ENCODE measurements at regions not wholly inside any gene's neighbourhood (a gene's known extent, or its start where the extent isn't known, plus 50 kb on each side); places are given as distances from the start of the nearest gene placed in this dataset.
"Not testable (repeated sequence)": the region's sequence is repeated elsewhere in the genome, so short reads cannot be mapped to it uniquely, and the experiment has no call there.

DNA sequence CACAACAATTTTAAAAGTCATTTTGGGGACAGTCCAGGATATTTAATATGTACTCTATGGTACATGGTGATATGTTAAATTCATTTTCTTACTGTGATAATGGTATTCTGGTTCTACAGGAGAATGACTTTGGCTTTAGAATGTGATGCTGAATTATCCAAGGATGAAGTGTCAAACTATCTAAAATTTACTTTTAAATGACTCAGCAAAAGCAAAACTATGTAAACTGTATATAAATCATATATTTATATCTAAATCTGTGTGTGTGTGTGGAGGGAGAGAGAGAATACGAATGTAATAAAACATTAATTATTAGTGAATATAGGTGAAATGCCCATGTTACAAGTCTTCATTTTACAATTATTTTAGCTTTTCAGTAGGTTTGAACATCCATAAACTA is 733.8 kb upstream of the CA10 start:
- H3K36me3 ChIP-seq, result no peaks in the 10 kb centered on the region
- H3K27me3 ChIP-seq, result no peaks in the 10 kb centered on the region
- no peak overlapping the region for H3K4me3 ChIP-seq
- intact Hi-C loops (cut with DNase I; ENCODE audit: low total_unique reads), result no loop called here
- TF ChIP-seq POLR2A (IDR thresholded peaks at IDR 0.05) (no peak), EP300 (IDR thresholded peaks at IDR 0.05) (no peak), POLR2AphosphoS5 (IDR thresholded peaks at IDR 0.05) (no peak)
- TF ChIP-seq, protein P1, sequence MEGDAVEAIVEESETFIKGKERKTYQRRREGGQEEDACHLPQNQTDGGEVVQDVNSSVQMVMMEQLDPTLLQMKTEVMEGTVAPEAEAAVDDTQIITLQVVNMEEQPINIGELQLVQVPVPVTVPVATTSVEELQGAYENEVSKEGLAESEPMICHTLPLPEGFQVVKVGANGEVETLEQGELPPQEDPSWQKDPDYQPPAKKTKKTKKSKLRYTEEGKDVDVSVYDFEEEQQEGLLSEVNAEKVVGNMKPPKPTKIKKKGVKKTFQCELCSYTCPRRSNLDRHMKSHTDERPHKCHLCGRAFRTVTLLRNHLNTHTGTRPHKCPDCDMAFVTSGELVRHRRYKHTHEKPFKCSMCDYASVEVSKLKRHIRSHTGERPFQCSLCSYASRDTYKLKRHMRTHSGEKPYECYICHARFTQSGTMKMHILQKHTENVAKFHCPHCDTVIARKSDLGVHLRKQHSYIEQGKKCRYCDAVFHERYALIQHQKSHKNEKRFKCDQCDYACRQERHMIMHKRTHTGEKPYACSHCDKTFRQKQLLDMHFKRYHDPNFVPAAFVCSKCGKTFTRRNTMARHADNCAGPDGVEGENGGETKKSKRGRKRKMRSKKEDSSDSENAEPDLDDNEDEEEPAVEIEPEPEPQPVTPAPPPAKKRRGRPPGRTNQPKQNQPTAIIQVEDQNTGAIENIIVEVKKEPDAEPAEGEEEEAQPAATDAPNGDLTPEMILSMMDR (IDR thresholded peaks at IDR 0.05), result no peak
- H3K4me1 ChIP-seq, result no peaks in the 10 kb centered on the region
- DNase-seq, result no peak
- 61 to 82% (median 75%) methylated on average over 1 of the region's 1 CpG for WGBS, 5 donors
- H3K27ac ChIP-seq, result no peak overlapping the region
- no peaks in the 10 kb centered on the region for H3K9me3 ChIP-seq

DNA sequence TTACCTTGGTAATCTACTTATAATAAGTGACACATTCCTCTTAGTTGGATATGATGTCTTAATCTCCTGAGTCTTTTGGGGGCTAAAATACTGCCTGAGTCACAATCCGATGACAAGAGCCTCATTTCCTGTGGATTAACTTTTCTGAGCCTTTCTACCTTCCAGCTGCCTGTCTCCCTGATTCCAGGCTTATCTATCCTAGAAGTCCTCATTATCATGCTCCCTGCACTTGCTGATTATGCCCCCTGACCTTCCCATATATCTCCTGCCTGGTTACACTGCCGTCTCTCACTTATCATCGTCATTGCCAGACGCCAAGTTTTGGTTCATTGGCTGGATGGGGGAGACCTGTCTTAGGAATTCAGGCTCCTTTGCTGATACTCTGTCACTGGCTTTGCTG is 727.4 kb upstream of the CA10 start:
- no peak for DNase-seq
- H3K4me1 ChIP-seq, result no peaks in the 10 kb centered on the region
- intact Hi-C loops (cut with DNase I; ENCODE audit: low total_unique reads), result no loop called here
- peaks cover 0 to 15% (median 5%) of the 10 kb centered on the region in 3 donors for H3K27me3 ChIP-seq
- TF ChIP-seq POLR2AphosphoS5 (IDR thresholded peaks at IDR 0.05) (no peak), POLR2A (IDR thresholded peaks at IDR 0.05) (no peak)
- TF ChIP-seq, protein P1 (IDR thresholded peaks at IDR 0.05), result no peak
- peaks cover 0 to 8% (median 6%) of the 10 kb centered on the region in 4 donors for H3K9me3 ChIP-seq
- WGBS, 5 donors, result 32 to 48% (median 44%) methylated on average over 4 of the region's 4 CpGs
- H3K27ac ChIP-seq, result no peak overlapping the region
- H3K36me3 ChIP-seq, result no peaks in the 10 kb centered on the region
- H3K4me3 ChIP-seq, result no peak overlapping the region

DNA sequence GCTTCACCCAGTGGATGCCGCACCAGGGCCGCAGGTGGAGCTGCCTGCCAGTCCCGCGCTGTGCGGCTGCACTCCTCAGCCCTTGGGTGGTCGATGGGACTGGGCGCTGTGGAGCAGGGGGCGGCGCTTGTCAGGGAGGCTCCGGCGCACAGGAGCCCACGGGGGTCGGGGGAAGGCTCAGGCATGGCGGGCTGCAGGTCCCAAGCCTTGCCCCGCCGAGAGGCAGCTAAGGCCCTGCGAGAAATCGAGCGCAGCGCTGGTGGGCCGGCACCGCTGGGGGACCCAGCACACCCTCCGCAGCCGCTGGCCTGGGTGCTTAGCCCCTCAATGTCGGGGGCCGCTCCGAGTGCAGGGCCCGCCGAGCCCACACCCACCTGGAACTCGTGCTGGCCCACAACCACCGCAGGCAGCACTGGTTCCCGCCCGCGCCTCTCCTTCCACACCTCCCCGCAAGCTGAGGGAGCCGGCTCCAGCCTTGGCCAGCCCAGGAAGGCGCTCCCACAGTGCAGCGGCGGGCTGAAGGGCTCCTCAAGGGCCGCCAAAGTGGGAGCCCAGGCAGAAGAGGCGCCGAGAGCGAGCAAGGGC is 725.5 kb upstream of the CA10 start:
- H3K4me3 ChIP-seq; H3K27ac ChIP-seq; intact Hi-C loops (cut with DNase I; ENCODE audit: low total_unique reads); DNase-seq; H3K36me3 ChIP-seq; H3K4me1 ChIP-seq; H3K9me3 ChIP-seq: not testable (repeated sequence)
- peaks cover 0 to 15% (median 5%) of the 10 kb centered on the region in 3 donors for H3K27me3 ChIP-seq
- WGBS, 5 donors, result 23 to 51% (median 37%) methylated on average over 12 to 43 of the region's 43 CpGs

DNA sequence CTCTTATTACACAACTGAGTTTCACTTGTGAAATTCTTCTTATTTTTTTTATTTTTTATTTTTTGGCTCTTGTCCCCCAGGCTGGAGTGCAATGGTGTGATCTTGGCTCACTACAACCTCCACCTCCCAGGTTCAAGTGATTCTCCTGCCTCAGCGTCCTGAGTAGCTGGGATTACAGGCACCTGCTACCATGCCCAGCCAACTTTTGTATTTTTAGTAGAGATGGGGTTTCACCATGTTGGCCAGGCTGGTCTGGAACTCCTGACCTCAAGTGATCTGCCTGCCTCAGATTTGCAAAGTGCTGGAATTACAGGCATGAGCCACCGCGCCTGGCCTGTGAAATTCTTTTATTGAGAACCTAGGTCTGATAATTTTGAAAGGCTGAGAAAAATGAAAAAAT is 688.3 kb upstream of the CA10 start:
- H3K36me3 ChIP-seq; H3K27me3 ChIP-seq; DNase-seq; H3K9me3 ChIP-seq; H3K27ac ChIP-seq; H3K4me1 ChIP-seq; intact Hi-C loops (cut with DNase I; ENCODE audit: low total_unique reads); H3K4me3 ChIP-seq: not testable (repeated sequence)
- WGBS, 5 donors, result 79 to 92% (median 90%) methylated on average over 3 of the region's 3 CpGs

DNA sequence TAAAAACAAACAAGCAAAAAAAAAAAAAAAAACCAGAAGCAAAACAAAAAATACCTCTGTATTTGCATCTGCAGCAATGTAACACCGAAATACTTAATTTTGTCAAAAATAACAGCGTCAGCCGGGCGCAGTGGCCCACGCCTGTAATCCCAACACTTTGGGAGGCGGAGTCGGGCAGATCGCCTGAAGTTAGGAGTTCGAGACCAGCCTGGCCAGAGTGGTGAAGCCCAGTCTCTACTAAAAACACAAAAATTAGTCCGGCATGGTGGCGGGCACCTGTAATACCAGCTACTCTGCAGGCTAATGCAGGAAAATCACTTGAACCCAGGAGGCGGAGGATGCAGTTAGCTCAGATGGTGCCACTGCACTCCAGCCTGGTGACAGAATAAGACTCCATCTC is 683.5 kb upstream of the CA10 start:
- WGBS, 5 donors, result 93 to 95% (median 93%) methylated on average over 12 of the region's 12 CpGs
- intact Hi-C loops (cut with DNase I; ENCODE audit: low total_unique reads), result no loop called here
- no peaks in the 10 kb centered on the region for H3K9me3 ChIP-seq
- no peak for DNase-seq
- no peak overlapping the region for H3K4me3 ChIP-seq
- H3K36me3 ChIP-seq, result no peaks in the 10 kb centered on the region
- H3K27ac ChIP-seq, result no peak overlapping the region
- no peaks in the 10 kb centered on the region for H3K4me1 ChIP-seq
- no peaks in the 10 kb centered on the region for H3K27me3 ChIP-seq
- TF ChIP-seq POLR2A (IDR thresholded peaks at IDR 0.05) (no peak), EP300 (IDR thresholded peaks at IDR 0.05) (no peak), POLR2AphosphoS5 (IDR thresholded peaks at IDR 0.05) (no peak)
- TF ChIP-seq, protein P1 (IDR thresholded peaks at IDR 0.05), result no peak

Data from stomach (tissue), 8 donors.